ENCODE measurements at regions not wholly inside any gene's neighbourhood (a gene's known extent, or its start where the extent isn't known, plus 50 kb on each side); places are given as distances from the start of the nearest gene placed in this dataset.

GRCh38 chr7:42456267-42456666, 219.3 kb upstream of the GLI3 start:
- H3K4me3 ChIP-seq (ENCODE audit: extremely low read depth, insufficient read depth, low read length, poor library complexity, severe bottlenecking) = no peak overlapping the region
- no peaks in the 10 kb centered on the region for H3K9me3 ChIP-seq (ENCODE audit: control insufficient read depth, low read length)
- peaks cover 19% of the 10 kb centered on the region for H3K4me1 ChIP-seq (ENCODE audit: control insufficient read depth, insufficient read depth, low read length, poor library complexity, severe bottlenecking)
- no peaks in the 10 kb centered on the region for H3K36me3 ChIP-seq (ENCODE audit: control insufficient read depth, insufficient read depth, low read length)
- 83 to 84% methylated on average over 5 to 6 of the region's 6 CpGs for WGBS, 2 experiments (ENCODE audit: insufficient coverage in 2 of 2)
- H3K27ac ChIP-seq (ENCODE audit: low read depth, low read length, severe bottlenecking) = no peak overlapping the region

- Histone ChIP-seq H3K4me1 (ENCODE audit: control insufficient read depth, insufficient read depth, low read length, poor library complexity, severe bottlenecking) (peaks cover 19% of the 10 kb centered on the region), H3K4me3 (ENCODE audit: extremely low read depth, insufficient read depth, low read length, poor library complexity, severe bottlenecking) (no peak overlapping the region), H3K36me3 (ENCODE audit: control insufficient read depth, insufficient read depth, low read length) (no peaks in the 10 kb centered on the region), H3K9me3 (ENCODE audit: control insufficient read depth, low read length) (no peaks in the 10 kb centered on the region), H3K27ac (ENCODE audit: low read depth, low read length, severe bottlenecking) (no peak overlapping the region)
- WGBS, 2 experiments (ENCODE audit: insufficient coverage in 2 of 2) = 96% methylated on average over 7 to 9 of the region's 9 CpGs
Measured at GRCh38 chr7:42453931-42454361, 216.9 kb upstream of the GLI3 start.

- no peaks in the 10 kb centered on the region for H3K9me3 ChIP-seq (ENCODE audit: control insufficient read depth, low read length)
- WGBS, 2 experiments (ENCODE audit: insufficient coverage in 2 of 2) = 87 to 93% methylated on average over 3 to 4 of the region's 4 CpGs
- no peak overlapping the region for H3K4me3 ChIP-seq (ENCODE audit: extremely low read depth, insufficient read depth, low read length, poor library complexity, severe bottlenecking)
- no peaks in the 10 kb centered on the region for H3K36me3 ChIP-seq (ENCODE audit: control insufficient read depth, insufficient read depth, low read length)
- peaks cover 7% of the 10 kb centered on the region for H3K4me1 ChIP-seq (ENCODE audit: control insufficient read depth, insufficient read depth, low read length, poor library complexity, severe bottlenecking)
- H3K27ac ChIP-seq (ENCODE audit: low read depth, low read length, severe bottlenecking) = no peak overlapping the region
Measured at GRCh38 chr7:42452356-42452755, 215.3 kb upstream of the GLI3 start.

GRCh38 chr7:42449431-42449830, 212.4 kb upstream of the GLI3 start:
- H3K9me3 ChIP-seq (ENCODE audit: control insufficient read depth, low read length) = no peaks in the 10 kb centered on the region
- H3K36me3 ChIP-seq (ENCODE audit: control insufficient read depth, insufficient read depth, low read length) = no peaks in the 10 kb centered on the region
- no peak overlapping the region for H3K4me3 ChIP-seq (ENCODE audit: extremely low read depth, insufficient read depth, low read length, poor library complexity, severe bottlenecking)
- WGBS, 2 experiments (ENCODE audit: insufficient coverage in 2 of 2) = 81 to 96% methylated on average over 4 to 5 of the region's 5 CpGs
- no peak overlapping the region for H3K27ac ChIP-seq (ENCODE audit: low read depth, low read length, severe bottlenecking)
- H3K4me1 ChIP-seq (ENCODE audit: control insufficient read depth, insufficient read depth, low read length, poor library complexity, severe bottlenecking) = no peaks in the 10 kb centered on the region

GRCh38 chr7:42448901-42449300, 211.9 kb upstream of the GLI3 start:
- no CpG with 5 or more reads among the region's 1 CpG for WGBS, 2 experiments (ENCODE audit: insufficient coverage in 2 of 2)
- H3K36me3 ChIP-seq (ENCODE audit: control insufficient read depth, insufficient read depth, low read length) = no peaks in the 10 kb centered on the region
- no peak overlapping the region for H3K27ac ChIP-seq (ENCODE audit: low read depth, low read length, severe bottlenecking)

GRCh38 chr7:42445691-42446090, 208.7 kb upstream of the GLI3 start:
- Histone ChIP-seq H3K4me1 (ENCODE audit: control insufficient read depth, insufficient read depth, low read length, poor library complexity, severe bottlenecking) (peaks cover under 1% of the 10 kb centered on the region), H3K27ac (ENCODE audit: low read depth, low read length, severe bottlenecking) (no peak overlapping the region), H3K36me3 (ENCODE audit: control insufficient read depth, insufficient read depth, low read length) (no peaks in the 10 kb centered on the region), H3K9me3 (ENCODE audit: control insufficient read depth, low read length) (no peaks in the 10 kb centered on the region), H3K4me3 (ENCODE audit: extremely low read depth, insufficient read depth, low read length, poor library complexity, severe bottlenecking) (no peak overlapping the region)

More at GRCh38 chr7:42448901-42449300, 211.9 kb upstream of the GLI3 start:
- Histone ChIP-seq H3K4me1 (ENCODE audit: control insufficient read depth, insufficient read depth, low read length, poor library complexity, severe bottlenecking) (no peaks in the 10 kb centered on the region), H3K4me3 (ENCODE audit: extremely low read depth, insufficient read depth, low read length, poor library complexity, severe bottlenecking) (no peak overlapping the region), H3K9me3 (ENCODE audit: control insufficient read depth, low read length) (no peaks in the 10 kb centered on the region)

- H3K4me1 ChIP-seq (ENCODE audit: control insufficient read depth, insufficient read depth, low read length, poor library complexity, severe bottlenecking) = peaks cover 2% of the 10 kb centered on the region
Measured at GRCh38 chr7:42440951-42441350, 203.9 kb upstream of the GLI3 start.

GRCh38 chr7:42432644-42433043, 195.6 kb upstream of the GLI3 start:
- no CpG with 5 or more reads among the region's 1 CpG for WGBS, 2 experiments (ENCODE audit: insufficient coverage in 2 of 2)
- H3K4me1 ChIP-seq (ENCODE audit: control insufficient read depth, insufficient read depth, low read length, poor library complexity, severe bottlenecking) = peaks cover 3% of the 10 kb centered on the region

More at GRCh38 chr7:42440951-42441350, 203.9 kb upstream of the GLI3 start:
- H3K4me3 ChIP-seq (ENCODE audit: extremely low read depth, insufficient read depth, low read length, poor library complexity, severe bottlenecking) = no peak overlapping the region
- 98 to 100% methylated on average over 5 of the region's 5 CpGs for WGBS, 2 experiments (ENCODE audit: insufficient coverage in 2 of 2)
- no peak overlapping the region for H3K27ac ChIP-seq (ENCODE audit: low read depth, low read length, severe bottlenecking)
- H3K36me3 ChIP-seq (ENCODE audit: control insufficient read depth, insufficient read depth, low read length) = no peaks in the 10 kb centered on the region
- H3K9me3 ChIP-seq (ENCODE audit: control insufficient read depth, low read length) = no peaks in the 10 kb centered on the region

GRCh38 chr7:42431873-42432272, 194.9 kb upstream of the GLI3 start:
- no peak overlapping the region for H3K27ac ChIP-seq (ENCODE audit: low read depth, low read length, severe bottlenecking)
- WGBS, 2 experiments (ENCODE audit: insufficient coverage in 2 of 2) = 81 to 96% methylated on average over 2 of the region's 2 CpGs

More at GRCh38 chr7:42432644-42433043, 195.6 kb upstream of the GLI3 start:
- no peak overlapping the region for H3K4me3 ChIP-seq (ENCODE audit: extremely low read depth, insufficient read depth, low read length, poor library complexity, severe bottlenecking)
- no peaks in the 10 kb centered on the region for H3K9me3 ChIP-seq (ENCODE audit: control insufficient read depth, low read length)
- no peak overlapping the region for H3K27ac ChIP-seq (ENCODE audit: low read depth, low read length, severe bottlenecking)
- no peaks in the 10 kb centered on the region for H3K36me3 ChIP-seq (ENCODE audit: control insufficient read depth, insufficient read depth, low read length)

GRCh38 chr7:42429339-42429738, 192.3 kb upstream of the GLI3 start:
- WGBS, 2 experiments (ENCODE audit: insufficient coverage in 2 of 2) = 50 to 93% methylated on average over 2 of the region's 4 CpGs
- peak overlapping the region; percentile 74 for H3K27ac ChIP-seq (ENCODE audit: low read depth, low read length, severe bottlenecking)

More at GRCh38 chr7:42431873-42432272, 194.9 kb upstream of the GLI3 start:
- Histone ChIP-seq H3K36me3 (ENCODE audit: control insufficient read depth, insufficient read depth, low read length) (no peaks in the 10 kb centered on the region), H3K4me3 (ENCODE audit: extremely low read depth, insufficient read depth, low read length, poor library complexity, severe bottlenecking) (no peak overlapping the region), H3K9me3 (ENCODE audit: control insufficient read depth, low read length) (no peaks in the 10 kb centered on the region), H3K4me1 (ENCODE audit: control insufficient read depth, insufficient read depth, low read length, poor library complexity, severe bottlenecking) (peaks cover 3% of the 10 kb centered on the region)

GRCh38 chr7:42426163-42426562, 189.2 kb upstream of the GLI3 start:
- 80% methylated on average over 1 of the region's 4 CpGs; no CpG with 5 or more reads in 1 of the 2 experiments for WGBS, 2 experiments (ENCODE audit: insufficient coverage in 2 of 2)
- no peak overlapping the region for H3K4me3 ChIP-seq (ENCODE audit: extremely low read depth, insufficient read depth, low read length, poor library complexity, severe bottlenecking)
- no peak overlapping the region for H3K27ac ChIP-seq (ENCODE audit: low read depth, low read length, severe bottlenecking)
- no peaks in the 10 kb centered on the region for H3K36me3 ChIP-seq (ENCODE audit: control insufficient read depth, insufficient read depth, low read length)
- peaks cover 3% of the 10 kb centered on the region for H3K4me1 ChIP-seq (ENCODE audit: control insufficient read depth, insufficient read depth, low read length, poor library complexity, severe bottlenecking)
- H3K9me3 ChIP-seq (ENCODE audit: control insufficient read depth, low read length) = no peaks in the 10 kb centered on the region

More at GRCh38 chr7:42429339-42429738, 192.3 kb upstream of the GLI3 start:
- peaks cover 3% of the 10 kb centered on the region for H3K4me1 ChIP-seq (ENCODE audit: control insufficient read depth, insufficient read depth, low read length, poor library complexity, severe bottlenecking)
- H3K4me3 ChIP-seq (ENCODE audit: extremely low read depth, insufficient read depth, low read length, poor library complexity, severe bottlenecking) = no peak overlapping the region
- H3K9me3 ChIP-seq (ENCODE audit: control insufficient read depth, low read length) = no peaks in the 10 kb centered on the region
- no peaks in the 10 kb centered on the region for H3K36me3 ChIP-seq (ENCODE audit: control insufficient read depth, insufficient read depth, low read length)

Measured in mesodermal cell (in vitro differentiated cells).